ENCODE measurements at regions not wholly inside any gene's neighbourhood (a gene's known extent, or its start where the extent isn't known, plus 50 kb on each side); places are given as distances from the start of the nearest gene placed in this dataset.

- no peak for DNase-seq
- H3K9me3 Mint-ChIP-seq, result peaks cover 13 to 21% of the 10 kb centered on the region in 2 experiments
- no peak overlapping the region for H3K27ac Mint-ChIP-seq
- Histone ChIP-seq H3K56ac (ENCODE audit: insufficient read length, low read depth, low read length) (no peak overlapping the region), H2BK20ac (ENCODE audit: low read depth, low read length, poor library complexity, severe bottlenecking) (no peak overlapping the region), H2BK120ac (ENCODE audit: low read depth, low read length, poor library complexity, severe bottlenecking) (no peak overlapping the region), H3K79me1 (ENCODE audit: insufficient read depth, low read depth, low read length, poor library complexity, severe bottlenecking) (no peaks in the 10 kb centered on the region), H4K91ac (ENCODE audit: insufficient read length, low read depth, low read length) (no peak overlapping the region), H3T11ph (ENCODE audit: low read length) (no peak overlapping the region), H2BK15ac (ENCODE audit: low read depth, low read length) (no peak overlapping the region), H3K9me3 (ENCODE audit: control insufficient read depth, low read depth, low read length) (no peaks in the 10 kb centered on the region), H3K14ac (ENCODE audit: insufficient read depth, low read length) (no peak overlapping the region), H3K27me3 (ENCODE audit: insufficient read depth, low read length) (no peaks in the 10 kb centered on the region), H3K9ac (ENCODE audit: extremely low read depth, insufficient read length, low read length) (no peak overlapping the region), H3K23ac (ENCODE audit: insufficient read length, low read depth, low read length) (no peak overlapping the region), H2AK5ac (ENCODE audit: insufficient read length, low read length) (no peak overlapping the region), H3K18ac (ENCODE audit: insufficient read length, low read depth, low read length) (no peak overlapping the region), H3K4me1 (ENCODE audit: insufficient read depth, low read length) (no peaks in the 10 kb centered on the region), H3K4me2 (ENCODE audit: insufficient read depth, insufficient read length, low read length) (no peak overlapping the region), H3K27ac (ENCODE audit: insufficient read length, low read depth, low read length) (no peak overlapping the region), H3K79me2 (ENCODE audit: insufficient read depth, low read length) (no peaks in the 10 kb centered on the region), H4K20me1 (ENCODE audit: control insufficient read depth, insufficient read depth, insufficient read length) (no peaks in the 10 kb centered on the region), H2BK5ac (ENCODE audit: insufficient read length, low read length) (no peak overlapping the region), H4K5ac (ENCODE audit: insufficient read length, low read depth, low read length) (no peak overlapping the region), H2BK12ac (ENCODE audit: insufficient read length, low read depth, low read length) (no peak overlapping the region), H3K4ac (ENCODE audit: low read depth, low read length) (no peak overlapping the region), H4K8ac (replicated peaks; ENCODE audit: insufficient read length, low read depth, low read length) (no peak overlapping the region), H2AFZ (ENCODE audit: low read length) (no peak overlapping the region), H3K23me2 (ENCODE audit: insufficient read length, low read depth, low read length, poor library complexity, severe bottlenecking) (no peaks in the 10 kb centered on the region)
- no peak for TF ChIP-seq CTCF (conservative IDR thresholded peaks at IDR 0.05)
- peaks cover 0 to 14% (median 8%) of the 10 kb centered on the region in 3 experiments; a peak in 6 of 7 replicates for H3K36me3 Mint-ChIP-seq (ENCODE audit: insufficient read depth in 1 of 3, low read depth in 3 of 3)
- no peaks in the 10 kb centered on the region for H3K27me3 Mint-ChIP-seq (ENCODE audit: low read depth)
- H3K4me1 Mint-ChIP-seq, result no peaks in the 10 kb centered on the region
- WGBS (ENCODE audit: extremely low coverage, insufficient read length, low lambda C conversion rate), result no CpG with 5 or more reads among the region's 2 CpGs
- H3K4me3 Mint-ChIP-seq, result no peak overlapping the region
These were observed 94.7 kb upstream of the NRIP1 start for GRCh38 chr21:15159382-15160020.
